GM18909 (cell line): ENCODE measurements at regions not wholly inside any gene's neighbourhood (a gene's known extent, or its start where the extent isn't known, plus 50 kb on each side); places are given as distances from the start of the nearest gene placed in this dataset.
"Not testable (repeated sequence)": the region's sequence is repeated elsewhere in the genome, so short reads cannot be mapped to it uniquely, and the experiment has no call there.

ENCODE experiments used
- ATAC-seq: cut with Tn5 transposase; IDR thresholded peaks from one replicate; pipeline ENCODE4 v1.9.1; 2021; ENCODE audit warnings: mild to moderate bottlenecking; ENCODE audit not compliant: unreplicated experiment, poor library complexity

DNA sequence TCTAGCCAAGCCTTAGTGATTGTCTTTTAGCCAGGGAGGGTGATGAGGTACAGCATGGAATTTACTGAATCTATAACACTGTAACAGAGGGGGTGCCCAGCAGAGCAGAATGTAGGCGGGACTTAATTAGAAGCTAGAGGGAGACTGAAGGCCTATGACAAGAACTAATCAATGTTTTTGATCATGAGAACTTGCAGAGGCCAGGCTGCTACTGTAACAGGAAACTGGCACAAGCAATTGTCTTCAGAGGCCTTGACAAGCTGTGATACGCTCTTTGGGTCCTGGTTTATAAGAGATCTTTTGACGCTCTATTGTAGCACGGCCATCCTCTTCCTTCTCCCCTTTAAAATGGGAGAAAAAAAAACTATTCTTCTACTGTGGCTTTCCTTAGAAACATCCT, 1297.3 kb downstream of the JRKL start:
- no peak for ATAC-seq

DNA sequence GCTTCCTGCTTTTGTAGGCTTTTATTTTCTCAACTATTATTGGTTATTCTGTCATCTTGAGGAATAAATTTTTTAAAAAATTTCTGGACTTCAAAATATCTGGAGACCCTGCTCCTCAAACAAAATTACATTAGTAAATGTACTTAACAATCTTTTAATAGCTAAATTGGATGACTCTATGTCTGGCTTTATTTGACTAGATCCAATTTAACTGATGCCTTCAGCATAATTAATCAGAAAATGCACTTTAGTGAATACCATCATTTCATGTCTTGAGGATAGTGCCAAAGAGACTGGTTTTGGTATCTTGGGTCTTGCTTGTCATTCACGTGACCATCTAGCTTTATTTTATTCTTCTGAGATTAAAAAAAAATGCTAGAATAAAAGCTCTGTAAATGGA, 1301.2 kb downstream of the JRKL start:
- ATAC-seq, result no peak

DNA sequence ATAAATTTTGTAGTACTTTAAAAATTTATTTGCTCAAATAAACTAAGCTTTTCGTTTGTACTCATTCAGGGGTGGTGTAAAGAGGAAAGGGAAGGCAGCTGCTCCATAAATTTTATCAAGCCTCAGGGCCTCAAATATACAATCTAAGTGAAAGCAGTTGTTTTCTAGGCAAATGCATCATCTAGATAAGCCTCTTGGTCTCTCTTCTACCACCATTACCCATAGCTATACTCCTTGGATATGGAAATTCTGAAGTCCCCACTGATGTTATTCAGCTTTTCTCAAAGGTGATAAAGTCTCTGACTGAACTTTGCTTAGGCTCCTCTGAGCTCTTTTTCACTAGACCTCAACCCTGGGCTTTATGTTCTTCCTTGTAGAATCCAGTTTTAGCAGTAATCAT, 1313.1 kb downstream of the JRKL start:
- ATAC-seq, result no peak

DNA sequence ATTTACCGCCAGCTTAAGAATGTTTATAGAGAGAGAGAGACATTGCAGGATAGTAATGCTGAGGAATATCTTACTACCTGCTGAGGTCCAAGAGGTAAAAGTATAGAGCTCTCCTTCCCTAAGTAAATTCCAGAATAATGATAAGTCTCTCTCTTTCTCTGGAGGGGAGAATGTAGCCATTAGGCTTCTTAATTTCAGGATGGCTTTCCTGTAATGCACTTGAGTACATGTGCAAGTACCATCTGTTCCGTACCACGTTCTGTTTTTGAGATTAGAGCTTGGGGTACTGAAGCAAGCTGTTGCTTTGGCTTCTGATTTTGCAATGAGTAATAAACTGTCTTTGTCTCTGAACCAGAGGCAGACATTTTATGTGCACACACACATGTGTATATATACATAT, 1314.0 kb downstream of the JRKL start:
- no peak for ATAC-seq

DNA sequence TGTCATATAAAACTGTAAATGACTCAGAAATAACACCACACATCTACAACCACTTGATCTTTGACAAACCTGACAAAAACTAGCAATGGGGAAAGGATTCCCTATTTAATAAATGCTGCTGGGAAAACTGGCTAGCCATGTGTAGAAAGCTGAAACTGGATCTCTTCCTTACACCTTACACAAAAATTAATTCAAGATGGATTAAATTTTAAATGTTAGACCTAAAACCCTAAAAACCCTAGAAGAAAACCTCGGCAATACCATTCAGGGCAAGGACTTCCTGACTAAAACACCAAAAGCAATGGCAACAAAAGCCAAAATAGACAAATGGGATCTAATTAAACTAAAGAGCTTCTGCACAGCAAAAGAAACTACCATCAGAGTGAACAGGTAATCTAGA, 1315.3 kb upstream of the CNTN5 start:
- ATAC-seq, result not testable (repeated sequence)

DNA sequence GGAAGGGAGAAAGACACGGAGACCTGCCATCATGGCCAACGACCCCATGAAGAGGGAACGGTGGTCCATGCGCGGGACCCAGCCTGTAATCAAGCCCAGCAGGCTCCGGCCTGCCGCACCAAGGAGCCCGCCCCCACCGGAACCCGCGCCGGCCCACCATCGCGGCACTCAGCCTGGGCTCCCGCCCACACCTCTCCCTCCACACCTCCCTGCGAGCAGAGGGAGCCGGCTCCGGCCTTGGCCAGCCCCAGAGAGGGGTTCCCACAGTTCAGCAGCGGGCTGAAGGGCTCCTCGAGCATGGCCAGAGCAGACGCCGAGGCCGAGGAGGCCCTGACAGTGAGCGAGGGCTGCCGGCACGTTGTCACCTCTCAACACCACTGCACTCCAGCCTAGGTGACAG, 1302.8 kb upstream of the CNTN5 start:
- ATAC-seq, result no peak

DNA sequence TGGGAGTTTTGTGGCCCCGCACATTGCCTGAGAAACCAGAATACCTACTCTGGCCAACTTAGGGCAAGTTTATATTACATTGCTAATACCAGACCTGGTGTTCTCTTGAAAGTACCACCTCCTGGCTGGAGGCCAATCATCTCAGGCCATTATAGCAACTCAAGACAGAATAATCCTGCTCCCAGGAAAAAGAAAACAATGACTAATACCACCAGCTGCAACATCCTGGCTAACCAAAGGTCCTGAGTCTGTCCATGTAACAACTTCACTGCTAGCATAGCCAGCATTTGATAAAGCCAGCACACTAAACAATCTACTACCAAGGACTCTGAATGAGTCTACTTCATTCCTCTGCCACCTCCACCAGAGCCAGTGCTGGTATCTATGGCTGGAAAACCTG, 1298.7 kb upstream of the CNTN5 start:
- no peak for ATAC-seq

DNA sequence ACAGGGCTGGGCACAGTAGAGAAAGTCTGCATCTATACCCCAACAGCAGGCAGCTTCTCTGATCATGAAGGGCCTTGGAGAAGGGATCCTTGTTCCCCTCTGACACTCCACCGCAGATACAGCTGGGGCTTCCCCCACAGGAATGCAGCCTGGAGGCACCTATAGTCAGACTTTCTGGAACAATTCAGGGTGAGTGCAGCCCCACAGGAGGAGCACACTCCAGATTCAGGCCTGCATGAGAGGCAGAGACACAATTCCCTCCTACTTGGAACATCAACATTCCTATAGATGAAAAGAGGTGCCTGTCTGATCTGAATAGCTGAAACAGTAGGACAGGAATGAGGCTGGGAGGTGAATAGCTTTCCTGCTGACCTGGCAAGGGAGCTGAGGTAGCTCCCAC, 1298.0 kb upstream of the CNTN5 start:
- no peak for ATAC-seq

DNA sequence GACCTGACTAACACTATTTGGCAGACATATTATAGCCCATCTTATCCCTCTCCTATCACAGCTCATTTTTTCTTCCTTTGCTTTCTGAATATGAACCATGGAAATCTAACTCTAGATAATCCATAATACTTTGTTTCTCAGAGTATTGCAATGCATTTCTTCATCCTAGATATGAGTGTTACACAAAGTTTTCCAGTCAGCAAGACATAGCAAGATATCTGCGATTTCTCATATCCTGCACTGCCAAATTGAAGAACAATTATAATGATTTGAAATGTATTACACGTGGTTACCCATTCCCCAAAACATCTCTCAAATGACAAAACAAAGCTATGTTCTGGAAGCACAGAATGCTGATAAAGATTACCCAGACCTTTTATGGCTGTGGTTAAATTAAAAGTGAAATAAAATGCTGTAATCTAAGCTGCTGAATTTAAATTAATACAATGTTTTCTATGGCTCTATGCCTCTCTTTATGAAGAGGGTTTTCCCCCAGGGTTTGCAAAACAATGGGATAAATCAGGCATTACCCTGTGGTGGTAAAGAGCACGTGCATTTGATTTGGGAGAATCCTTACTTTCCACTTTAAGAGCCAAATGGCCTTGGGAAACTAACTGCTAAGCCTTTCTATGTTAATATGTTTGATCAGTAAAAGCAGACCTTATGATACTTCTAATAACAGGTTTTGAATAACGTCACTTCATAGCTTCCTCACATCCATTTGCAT, 1291.0 kb upstream of the CNTN5 start:
- ATAC-seq, result no peak

DNA sequence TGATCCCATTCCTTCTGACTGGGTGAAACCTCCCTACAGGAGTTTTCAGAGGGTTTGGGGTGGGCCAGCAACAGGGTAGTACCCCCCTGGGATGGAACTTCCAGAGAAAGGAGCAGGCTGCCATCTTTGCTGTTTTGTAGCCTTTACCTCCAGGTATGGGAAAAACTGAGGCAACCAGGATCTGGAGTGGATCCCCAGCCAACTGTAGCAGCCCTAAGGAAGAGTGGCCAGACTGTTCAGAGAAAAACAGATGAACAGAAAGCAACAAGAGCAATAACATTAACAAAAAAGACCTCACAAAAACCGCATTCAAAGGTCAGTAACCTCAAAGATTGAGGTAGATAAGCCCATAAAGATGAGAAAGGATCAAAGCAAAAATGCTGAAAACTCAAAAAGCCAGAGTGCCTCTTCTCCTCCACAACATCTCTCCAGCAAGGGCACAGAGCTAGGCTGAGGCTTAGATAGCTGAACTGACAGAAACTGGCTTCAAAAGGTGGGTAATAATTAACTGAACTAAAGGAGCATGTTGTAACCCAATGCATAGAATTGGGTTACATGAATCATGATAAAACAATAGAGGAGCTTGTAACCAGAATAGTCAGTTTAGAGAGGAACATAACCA, 1288.6 kb upstream of the CNTN5 start:
- ATAC-seq, result no peak

DNA sequence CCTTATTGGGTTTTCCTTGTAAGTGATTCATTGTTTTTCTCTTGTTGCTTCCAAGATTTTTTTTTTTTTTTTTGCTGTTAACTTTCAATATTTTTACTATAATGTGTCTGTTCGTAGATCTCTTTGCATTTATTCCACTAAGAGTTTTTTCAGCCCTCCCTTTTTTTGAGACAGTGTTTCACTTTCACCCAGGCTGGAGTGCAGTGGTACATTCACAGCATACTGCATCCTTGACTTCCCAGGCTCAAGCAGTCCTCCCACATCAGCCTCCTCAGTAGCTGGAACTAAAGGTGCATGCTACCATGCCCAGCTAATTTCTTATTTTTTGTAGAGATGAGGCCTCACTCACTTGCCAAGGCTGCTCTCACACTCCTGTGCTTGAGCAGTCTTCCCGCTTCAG, 1282.0 kb upstream of the CNTN5 start:
- no peak for ATAC-seq

DNA sequence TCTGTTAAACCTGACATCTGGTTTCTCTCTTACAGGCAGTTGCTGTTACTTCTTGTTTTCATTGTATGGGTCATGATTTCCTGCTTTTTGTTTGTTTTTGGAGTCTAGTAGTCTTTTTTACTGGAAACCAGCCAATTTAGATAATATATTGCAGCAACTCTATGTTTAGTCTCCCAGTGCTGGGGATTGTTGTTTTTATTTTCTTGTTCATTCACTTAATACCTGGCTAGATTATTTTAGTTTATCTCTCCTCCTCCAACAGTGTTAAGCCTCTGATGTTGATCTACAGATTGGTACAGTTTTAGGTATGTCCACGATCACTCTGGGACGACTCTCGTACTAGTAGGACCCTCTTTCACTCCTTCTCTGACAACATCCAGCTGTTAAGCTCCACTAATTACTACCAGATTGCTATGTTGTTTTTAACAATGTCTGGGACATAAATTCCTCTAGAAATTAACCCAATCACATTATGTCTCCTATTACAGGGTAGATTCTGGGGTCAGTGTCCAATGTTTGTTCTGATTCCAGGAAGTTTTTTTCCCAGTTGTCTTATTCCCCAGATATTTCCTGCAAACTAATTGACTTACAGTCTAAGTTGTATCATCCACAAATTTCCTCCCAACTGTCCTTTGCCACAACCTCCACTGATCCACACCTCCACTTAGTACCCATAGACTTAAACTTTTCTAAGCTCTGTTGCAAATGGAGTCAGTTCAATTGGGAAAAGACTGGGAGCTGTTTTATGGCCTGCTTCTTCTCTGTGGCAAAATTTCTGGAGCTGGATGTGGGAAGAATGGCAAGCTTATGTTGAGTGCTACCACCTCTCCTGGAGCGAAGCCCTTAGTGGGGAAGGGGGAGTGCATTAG, 1280.6 kb upstream of the CNTN5 start:
- no peak for ATAC-seq

DNA sequence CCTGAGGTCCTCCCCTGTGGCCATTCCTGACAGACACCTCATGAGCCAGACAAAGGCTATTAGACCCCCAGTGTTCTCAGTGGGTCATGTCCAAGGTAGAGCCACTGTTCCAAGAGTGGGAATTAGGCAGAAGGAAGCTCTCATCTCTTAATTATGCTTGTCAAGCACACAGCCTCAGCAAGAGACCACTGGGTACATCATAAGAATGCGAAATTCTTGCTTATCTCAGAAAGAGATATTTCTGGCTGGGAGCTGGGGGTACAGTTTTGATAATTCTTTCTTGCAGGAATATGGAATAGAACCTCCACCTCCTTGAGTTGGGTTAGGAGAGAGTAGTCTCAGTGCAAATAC, 1280.0 kb upstream of the CNTN5 start:
- no peak for ATAC-seq

DNA sequence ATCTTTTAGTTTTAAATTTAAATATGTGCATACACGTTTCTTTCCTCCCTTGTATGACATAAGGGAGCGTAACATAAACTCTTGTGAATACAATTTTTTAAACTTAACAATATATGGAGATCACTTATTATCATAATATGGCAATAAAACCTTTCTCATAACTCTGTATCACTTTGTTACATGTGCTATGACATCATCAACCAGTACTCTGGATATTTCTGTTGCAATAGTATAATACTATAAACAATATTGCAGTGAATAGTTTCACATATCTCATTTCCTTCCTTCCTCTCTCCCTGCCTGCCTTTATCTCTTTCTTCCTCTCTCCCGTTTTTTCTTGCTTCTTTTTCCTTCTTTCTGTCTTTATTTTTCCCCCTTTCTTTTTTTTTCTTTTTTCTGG, 1278.0 kb upstream of the CNTN5 start:
- ATAC-seq, result no peak

DNA sequence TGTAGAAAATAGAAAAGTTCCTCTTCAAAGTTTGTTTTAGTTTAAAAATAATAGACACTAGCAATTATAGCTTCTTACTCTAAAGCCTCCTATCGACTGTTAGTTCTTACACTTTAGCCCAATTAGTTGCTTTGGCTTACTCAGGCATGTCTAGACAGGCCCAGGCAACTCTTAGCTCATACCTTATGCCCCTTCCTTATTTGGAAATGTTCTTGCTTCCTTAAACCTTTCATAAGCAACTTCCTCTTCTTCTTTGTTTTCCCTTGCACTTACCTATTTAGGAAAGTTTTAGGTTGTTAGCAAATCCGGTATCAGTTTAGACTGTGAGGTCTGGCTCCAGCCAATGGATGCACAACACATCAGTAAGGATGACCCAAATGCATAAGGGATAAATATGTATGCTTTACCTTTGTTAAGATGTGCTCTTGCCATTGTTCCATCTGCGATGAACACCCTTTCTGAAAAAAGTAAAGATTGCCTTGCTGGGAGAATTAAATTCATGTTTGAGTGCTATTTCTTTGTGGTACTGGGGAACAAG, 1277.5 kb upstream of the CNTN5 start:
- no peak for ATAC-seq

DNA sequence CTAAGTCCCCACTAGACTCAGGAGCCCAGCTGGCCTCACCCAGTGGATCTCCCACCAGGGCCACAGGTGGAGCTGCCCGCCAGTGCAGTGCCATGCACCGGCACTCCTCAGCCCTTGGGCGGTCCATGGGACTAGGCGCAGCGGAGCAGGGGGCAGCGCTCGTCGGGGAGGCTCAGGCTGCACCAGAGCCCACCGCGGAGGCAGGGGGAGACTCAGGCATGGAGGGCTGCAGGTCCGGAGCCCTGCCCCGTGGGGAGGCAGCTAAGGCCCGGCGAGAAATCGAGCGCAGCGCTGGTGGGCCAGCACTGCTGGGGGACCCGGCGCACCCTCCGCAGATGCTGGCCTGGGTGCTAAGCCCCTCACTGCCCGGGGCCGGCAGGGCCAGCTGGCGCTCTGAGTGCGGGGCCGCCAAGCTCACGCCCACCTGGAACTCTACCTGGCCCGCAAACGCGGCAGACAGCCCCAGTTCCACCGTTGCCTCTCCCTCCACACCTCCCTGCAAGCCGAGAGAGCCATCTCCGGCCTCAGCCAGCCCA, 1275.2 kb upstream of the CNTN5 start:
- no peak for ATAC-seq

DNA sequence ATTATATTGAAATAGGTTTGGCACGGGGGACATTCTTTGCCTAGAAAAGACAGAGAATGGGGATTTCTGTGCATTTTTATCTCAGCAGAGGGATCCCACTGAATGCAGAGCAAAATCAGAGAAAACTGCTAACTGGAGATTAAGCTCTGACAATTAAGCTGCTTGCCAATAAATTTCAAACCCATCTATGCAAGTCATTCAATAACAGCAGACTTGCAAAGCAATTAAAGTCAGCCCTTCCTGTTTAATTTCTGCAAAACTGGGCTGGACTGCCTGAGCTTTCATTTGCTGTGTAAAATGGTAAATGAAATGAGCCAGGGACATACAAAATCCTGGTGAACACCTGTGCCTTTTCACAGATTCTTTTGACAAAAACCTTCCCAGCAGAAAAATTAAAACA, 1273.9 kb upstream of the CNTN5 start:
- no peak for ATAC-seq

DNA sequence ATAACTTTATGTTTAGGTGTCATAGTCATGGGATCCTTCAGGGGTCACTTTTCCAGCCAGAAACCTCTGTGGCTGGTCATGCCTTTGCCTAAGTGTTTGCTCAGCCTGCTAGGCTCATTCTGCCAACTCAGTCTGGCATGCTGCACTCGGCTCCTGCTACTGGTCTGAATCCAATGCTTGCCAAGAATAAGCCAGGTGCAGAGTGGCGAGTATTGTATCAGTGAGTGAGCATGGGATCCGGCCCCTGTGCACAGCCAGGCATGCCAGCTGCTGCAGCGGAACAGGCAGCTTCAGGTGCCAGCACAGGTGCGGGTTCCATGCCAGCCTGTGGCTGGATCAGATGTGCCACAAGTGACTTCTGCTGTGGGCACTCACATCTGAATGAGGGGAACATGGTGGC, 1269.3 kb upstream of the CNTN5 start:
- ATAC-seq, result no peak

DNA sequence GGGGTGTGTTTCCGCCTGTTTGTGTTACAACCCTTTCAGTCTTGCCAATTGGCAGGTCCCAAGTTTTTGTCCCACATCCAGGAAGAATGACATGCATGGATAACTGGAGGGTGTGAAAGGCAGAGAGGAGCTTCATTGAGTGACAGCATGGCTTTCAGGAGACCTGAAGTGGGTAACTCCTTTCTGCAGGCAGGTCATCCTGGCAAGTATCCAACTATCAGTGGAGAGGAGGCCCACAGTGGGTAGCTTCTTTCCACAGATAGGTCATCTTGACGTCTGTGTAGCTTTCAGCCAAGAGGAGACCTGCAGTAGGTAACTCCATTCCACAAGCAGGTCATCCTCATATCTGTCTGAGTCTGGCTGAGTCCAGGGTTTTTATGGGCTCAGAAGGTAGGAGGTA, 1268.8 kb upstream of the CNTN5 start:
- ATAC-seq, result no peak

DNA sequence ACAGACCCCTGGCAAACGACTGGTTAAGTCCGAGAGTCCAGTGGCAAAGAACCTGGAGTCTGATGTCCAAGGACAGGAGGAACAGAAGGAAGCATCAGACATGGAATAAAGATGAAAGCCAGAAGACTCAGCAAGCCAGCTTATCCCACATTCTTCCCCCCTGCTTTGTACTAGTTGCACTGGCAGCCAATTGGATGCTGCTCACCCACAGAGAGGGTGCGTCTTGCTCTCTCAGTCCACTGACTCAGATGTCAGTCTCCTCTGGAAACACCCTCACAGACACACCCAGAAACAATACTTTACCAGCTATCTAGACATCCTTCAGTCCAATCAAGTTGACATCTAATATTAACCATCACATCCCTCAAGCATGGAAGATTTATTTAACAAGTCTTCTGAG, 1265.8 kb upstream of the CNTN5 start:
- no peak for ATAC-seq
